Colon (tissue), 2 donors: ENCODE measurements at regions not wholly inside any gene's neighbourhood (a gene's known extent, or its start where the extent isn't known, plus 50 kb on each side); places are given as distances from the start of the nearest gene placed in this dataset.
"Not testable (repeated sequence)": the region's sequence is repeated elsewhere in the genome, so short reads cannot be mapped to it uniquely, and the experiment has no call there.

ENCODE experiments used
- FAIRE-seq: peaks from 2 replicates; lab custom pipeline; 2012; peaks lifted over from hg19 to GRCh38; lab: Jason Lieb, UNC
- donor health status: control.
- donor health status: control.

- no peak for FAIRE-seq
Measured at GRCh38 chr6:56839533-56840183, 115.2 kb upstream of the BEND6 start.

- FAIRE-seq: no peak
Measured at GRCh38 chr6:56838965-56839364, 115.9 kb upstream of the BEND6 start.

GRCh38 chr6:56838016-56838555 lies 116.8 kb upstream of the BEND6 start:
- FAIRE-seq: no peak

GRCh38 chr6:56837322-56837894 lies 117.5 kb upstream of the BEND6 start:
- FAIRE-seq: no peak

- FAIRE-seq: no peak
Measured at GRCh38 chr6:56835612-56836011, 119.3 kb upstream of the BEND6 start.

- no peak for FAIRE-seq
Measured at GRCh38 chr6:56833873-56834272, 121.0 kb upstream of the BEND6 start.

- FAIRE-seq: no peak
Measured at GRCh38 chr6:56833127-56833791, 121.6 kb upstream of the BEND6 start.

- no peak for FAIRE-seq
Measured at GRCh38 chr6:56832225-56832624, 122.7 kb upstream of the BEND6 start.

GRCh38 chr6:56831334-56831733 lies 123.6 kb upstream of the BEND6 start:
- no peak for FAIRE-seq

- FAIRE-seq: no peak
Measured at GRCh38 chr6:56827908-56828649, 126.8 kb upstream of the BEND6 start.

- not testable (repeated sequence) for FAIRE-seq
Measured at GRCh38 chr6:56824431-56824830, 130.5 kb upstream of the BEND6 start.

GRCh38 chr6:56821005-56821432 lies 133.9 kb upstream of the BEND6 start:
- FAIRE-seq: no peak

- no peak for FAIRE-seq
Measured at GRCh38 chr6:56820060-56820459, 134.8 kb upstream of the BEND6 start.

- no peak for FAIRE-seq
Measured at GRCh38 chr6:56819604-56820003, 135.3 kb upstream of the BEND6 start.

- no peak for FAIRE-seq
Measured at GRCh38 chr6:56816370-56816769, 138.5 kb upstream of the BEND6 start.

- no peak for FAIRE-seq
Measured at GRCh38 chr6:56815436-56815835, 139.5 kb upstream of the BEND6 start.

GRCh38 chr6:56814802-56815201 lies 140.1 kb upstream of the BEND6 start:
- no peak for FAIRE-seq

- FAIRE-seq: no peak
Measured at GRCh38 chr6:56814308-56814707, 140.6 kb upstream of the BEND6 start.

GRCh38 chr6:56812851-56813250 lies 142.1 kb upstream of the BEND6 start:
- not testable (repeated sequence) for FAIRE-seq

- FAIRE-seq: no peak
Measured at GRCh38 chr6:56808871-56809359, 146.0 kb upstream of the BEND6 start.

- FAIRE-seq: no peak
Measured at GRCh38 chr6:56807989-56808337, 146.9 kb upstream of the BEND6 start.

GRCh38 chr6:56807326-56807988 lies 147.4 kb upstream of the BEND6 start:
- FAIRE-seq: no peak
